Muscle of back (tissue), 3 donors: ENCODE measurements at regions not wholly inside any gene's neighbourhood (a gene's known extent, or its start where the extent isn't known, plus 50 kb on each side); places are given as distances from the start of the nearest gene placed in this dataset.
A peak's percentile ranks its signal among the peaks of the same experiment; 100 is the strongest.

ENCODE experiments used
- DNase-seq, 3 donors: peaks; one replicate each; pipeline versions ENCODE4 v3.0.0 to v3.0.0-alpha.2; 2013

DNA sequence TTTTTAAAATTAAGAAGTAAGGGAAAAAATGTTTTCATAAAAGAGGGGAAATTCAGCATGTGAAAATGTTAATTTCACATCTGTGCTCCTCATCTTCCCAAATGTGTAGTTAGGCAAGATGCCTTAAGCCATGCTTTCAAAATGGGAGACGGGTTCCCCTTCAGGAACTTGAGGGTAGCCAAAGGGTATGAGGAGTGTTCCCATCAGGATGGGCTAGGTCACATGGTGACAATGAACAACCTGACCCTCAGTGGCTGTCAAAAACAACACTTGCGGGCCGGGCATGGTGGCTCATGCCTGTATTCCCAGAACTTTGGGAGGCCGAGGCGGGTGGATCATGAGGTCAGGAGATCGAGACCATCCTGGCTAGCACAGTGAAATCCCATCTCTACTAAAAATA, 178.0 kb downstream of the ACTL7B start:
- no peak for DNase-seq

DNA sequence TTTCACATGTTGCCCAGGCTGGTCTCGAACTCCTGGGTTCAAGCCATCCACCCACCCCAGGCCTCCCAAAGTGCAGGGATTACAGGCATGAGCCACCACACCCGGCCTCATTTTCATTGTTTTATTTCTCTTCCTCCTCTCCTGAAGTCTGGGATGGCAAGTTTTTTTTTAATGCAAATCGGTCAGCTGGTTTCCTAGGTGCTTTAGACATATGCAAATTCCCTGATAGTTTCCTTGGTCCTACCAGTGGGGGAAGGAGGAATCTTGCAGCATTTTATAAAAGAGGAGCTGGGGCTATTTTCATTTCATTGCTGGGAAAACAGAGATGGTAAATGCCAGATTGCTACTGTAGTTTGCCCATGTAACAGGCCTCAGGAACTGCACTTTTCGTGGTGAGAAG, 179.4 kb downstream of the ACTL7B start:
- no peak for DNase-seq

DNA sequence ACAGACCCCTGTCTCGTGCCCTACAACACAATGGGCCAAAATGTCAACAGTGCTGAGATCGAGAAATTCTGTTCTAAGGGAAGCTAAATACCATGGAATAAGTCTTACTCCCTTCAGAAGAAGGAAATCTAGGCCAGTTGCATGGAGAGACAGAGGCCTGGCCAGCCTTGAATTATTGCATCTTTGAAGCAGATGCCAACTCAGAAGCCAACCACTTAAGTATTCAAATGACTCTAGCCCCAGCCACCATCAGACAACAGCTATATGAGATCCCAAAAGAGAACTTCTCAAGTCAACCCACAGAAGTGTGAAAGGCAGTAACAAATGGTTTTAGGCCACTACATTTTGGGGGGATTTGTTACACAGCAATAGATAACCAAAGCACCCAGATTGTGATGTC, 180.1 kb downstream of the ACTL7B start:
- no peak for DNase-seq

DNA sequence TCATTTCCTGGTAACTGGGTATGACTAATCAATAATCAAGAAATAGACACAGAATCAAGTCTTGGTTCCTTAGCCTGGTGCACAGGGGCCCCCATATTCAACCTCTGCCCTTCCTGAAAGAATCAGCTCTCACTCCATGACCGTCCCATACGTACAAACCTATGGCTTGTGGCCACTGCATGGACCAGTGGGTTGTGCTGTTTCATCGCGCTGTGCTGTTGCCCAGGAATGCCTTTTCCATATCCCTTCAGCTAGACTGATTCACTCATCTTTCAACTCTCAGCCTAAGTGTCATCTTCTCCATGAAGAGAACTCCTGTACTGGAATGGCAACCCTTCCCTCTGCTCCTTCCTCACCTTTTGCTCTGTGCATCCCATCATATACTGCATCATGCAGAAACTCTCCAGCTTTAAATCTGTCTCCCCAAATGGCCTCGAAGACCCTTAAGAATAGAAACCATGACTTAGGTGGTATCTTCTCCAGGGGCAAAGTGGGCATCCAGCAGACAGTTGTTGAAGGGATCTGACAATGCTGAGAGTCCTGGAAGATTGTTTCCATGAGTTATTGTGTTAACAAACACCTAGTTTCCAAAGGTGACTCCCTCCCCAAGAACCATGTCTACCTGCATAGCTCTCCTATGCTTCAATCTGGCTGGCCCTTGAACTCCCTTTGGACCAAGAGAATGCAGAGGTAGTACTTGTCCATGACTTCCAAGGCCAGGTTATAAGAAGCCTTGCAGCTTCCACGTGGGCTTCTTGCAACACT, 180.8 kb downstream of the ACTL7B start:
- no peak for DNase-seq

DNA sequence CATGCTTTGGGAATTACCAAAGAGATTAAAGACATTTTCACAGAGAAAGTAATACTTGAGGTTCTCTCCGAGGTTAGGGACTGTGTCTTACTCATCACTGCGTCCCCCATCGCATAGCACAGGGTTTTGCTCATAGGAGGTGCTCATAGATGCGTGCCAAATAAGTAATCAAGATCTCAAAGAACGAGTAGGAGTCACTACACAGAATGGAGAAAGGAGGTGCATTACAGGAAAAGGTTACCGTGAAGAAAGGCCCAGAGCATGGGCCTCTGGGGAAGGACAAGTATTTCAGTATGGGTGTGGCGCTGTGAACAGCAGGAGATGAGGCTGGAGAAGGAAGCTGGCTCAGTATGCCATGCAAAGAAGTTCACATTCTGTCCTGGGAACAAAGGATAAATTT, 182.4 kb downstream of the ACTL7B start:
- DNase-seq: peak in 1 of 3 donors; percentile 87

DNA sequence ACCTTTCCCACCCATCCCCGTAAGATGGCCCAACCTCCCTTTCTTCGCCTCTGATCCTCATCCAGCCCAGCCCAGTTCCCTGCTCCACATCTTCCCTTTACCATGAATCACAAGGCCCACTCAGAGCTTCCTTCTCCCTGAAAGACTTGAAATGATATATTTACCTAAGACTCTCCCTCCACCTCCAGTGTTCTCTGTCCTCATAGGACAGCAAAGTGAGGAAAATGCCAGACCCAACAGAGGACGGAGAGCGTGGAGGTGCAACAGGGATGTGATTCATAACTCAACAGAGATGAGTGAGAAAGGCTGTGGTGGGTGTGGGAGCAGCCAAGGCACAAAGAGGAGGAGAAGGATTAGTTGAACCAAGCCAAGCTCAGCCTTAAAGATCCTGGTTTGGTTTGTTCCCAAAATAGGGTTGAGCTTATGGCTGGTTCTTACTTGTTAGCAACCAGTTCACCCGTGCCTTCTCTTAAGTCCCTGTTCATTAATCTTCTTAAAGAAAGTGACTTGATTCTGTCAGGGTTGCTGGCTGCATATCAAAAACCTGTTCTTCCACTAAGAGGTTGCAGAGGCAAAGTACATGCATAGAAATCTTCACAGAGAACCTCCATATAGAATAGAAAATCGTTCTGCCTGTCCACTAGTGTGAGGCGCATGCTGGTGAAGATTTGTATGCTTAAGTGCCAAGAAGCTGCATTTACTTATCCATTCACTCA, 183.2 kb downstream of the ACTL7B start:
- DNase-seq: peak in 1 of 3 donors; percentile 54

DNA sequence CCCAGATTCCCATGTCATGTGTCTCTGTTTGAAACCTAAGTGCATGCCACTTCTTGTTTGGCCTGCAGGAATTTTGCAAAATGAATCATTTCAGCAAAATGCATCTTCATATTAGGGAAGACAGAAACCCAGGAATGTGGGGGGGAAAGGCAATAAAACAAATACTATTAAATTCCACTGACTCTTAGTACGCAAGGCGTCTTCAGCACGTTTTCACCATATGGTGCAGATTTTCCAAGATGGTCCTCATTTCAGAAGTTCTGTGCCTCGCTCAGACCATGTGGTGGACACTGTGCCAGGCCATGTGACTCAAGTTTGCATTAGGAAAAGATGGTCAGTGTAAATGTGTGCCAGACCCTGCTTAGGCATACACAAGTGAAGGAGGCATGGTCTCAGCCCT, 184.0 kb downstream of the ACTL7B start:
- peak in 1 of 3 donors; percentile 89 for DNase-seq

DNA sequence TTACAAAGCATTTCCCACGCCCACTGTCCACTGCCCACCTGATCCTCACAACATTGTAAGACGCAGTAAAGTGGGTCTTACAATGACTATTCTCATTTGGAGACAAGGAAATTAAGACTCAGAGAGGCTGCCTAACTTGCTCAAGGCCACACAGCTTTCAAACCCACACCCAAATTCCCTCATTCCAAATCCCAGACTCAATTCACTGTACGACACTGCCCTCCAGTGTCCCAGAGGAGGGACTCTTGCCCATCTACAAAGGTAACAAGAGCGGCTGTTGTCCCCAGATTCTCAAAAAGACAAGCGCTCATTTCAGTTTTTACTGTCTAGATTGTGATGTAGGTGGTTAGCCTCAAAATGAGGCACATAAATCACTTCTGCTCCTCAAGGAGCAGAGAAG, 184.6 kb downstream of the ACTL7B start:
- no peak for DNase-seq

DNA sequence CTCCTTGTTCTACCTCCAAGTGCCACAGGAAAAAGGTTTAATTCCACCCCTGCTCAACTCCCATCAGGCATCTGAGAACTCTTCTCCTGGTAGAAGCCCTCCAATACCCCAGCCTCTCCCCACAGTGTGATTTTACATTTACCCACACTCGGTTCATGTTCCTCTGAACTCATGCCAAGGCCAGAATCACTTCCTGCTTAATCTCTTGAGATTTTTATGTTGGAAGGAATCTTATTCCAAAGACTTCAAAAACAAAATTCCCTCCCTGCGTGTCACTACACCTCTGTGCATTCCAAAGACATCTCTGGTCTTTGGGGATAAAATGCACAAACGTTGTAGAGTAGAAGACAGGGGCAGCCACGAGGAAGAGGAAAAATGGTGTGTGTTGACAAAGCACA, 186.8 kb downstream of the ACTL7B start:
- no peak for DNase-seq

DNA sequence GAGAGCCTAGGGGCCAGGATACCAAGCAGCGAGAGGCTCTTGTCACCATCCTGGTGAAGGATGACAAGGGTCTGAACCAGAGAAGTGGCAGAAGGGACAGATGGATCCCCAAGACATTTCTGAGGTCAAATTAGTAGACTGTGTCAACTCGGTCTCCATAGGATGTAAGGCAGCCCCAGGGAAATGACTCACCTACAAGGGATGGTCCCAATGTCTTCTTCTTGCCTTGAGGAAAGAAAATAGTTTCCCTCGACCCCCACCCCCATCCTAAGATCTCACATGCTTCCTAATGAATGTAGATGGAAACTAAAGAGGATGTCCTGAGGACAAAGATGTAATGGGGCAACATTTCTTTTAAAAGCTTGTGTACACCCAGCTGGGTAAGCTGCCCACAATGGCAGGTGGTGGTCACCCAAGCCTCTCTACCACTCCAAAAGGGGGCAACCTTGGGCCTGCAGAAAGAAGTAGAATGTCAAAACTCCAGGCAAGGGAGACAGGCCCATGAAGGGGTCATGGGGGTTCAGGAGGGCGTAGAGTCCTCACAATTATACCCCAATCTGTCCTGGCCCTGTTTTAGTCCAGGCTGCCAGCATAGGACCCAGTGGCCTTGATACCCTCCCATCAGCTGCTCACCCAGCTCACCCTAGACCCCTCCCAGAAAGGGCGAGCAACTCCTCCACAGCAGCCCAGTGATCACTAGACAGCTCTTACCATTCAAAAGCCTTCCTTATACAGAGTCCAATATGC, 187.4 kb downstream of the ACTL7B start:
- DNase-seq: no peak

DNA sequence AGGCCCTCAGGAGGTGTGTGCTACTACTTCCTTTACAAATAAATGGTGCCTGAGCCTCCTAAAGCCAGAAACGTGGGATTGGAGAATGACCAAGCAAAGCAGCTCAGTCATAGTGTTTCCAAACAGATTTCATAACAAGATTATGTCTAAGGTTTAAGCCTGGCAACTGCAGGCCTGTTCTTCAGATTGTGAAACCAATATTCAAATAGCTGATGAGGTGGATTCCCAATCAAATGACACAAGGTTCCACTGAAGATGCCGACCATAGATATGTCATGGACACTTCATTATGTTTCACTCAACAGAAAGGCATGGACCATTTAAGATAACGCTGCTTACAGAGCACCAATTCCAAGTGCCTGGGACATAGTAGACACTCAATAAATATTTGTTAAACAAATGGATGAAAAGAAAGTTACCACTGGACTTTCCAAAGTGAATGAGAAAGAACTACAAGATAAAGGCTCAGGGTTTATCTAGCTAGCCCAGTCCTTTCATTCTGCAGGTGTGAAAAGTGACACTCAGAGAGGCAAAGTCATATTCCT, 189.5 kb downstream of the ACTL7B start:
- no peak for DNase-seq

DNA sequence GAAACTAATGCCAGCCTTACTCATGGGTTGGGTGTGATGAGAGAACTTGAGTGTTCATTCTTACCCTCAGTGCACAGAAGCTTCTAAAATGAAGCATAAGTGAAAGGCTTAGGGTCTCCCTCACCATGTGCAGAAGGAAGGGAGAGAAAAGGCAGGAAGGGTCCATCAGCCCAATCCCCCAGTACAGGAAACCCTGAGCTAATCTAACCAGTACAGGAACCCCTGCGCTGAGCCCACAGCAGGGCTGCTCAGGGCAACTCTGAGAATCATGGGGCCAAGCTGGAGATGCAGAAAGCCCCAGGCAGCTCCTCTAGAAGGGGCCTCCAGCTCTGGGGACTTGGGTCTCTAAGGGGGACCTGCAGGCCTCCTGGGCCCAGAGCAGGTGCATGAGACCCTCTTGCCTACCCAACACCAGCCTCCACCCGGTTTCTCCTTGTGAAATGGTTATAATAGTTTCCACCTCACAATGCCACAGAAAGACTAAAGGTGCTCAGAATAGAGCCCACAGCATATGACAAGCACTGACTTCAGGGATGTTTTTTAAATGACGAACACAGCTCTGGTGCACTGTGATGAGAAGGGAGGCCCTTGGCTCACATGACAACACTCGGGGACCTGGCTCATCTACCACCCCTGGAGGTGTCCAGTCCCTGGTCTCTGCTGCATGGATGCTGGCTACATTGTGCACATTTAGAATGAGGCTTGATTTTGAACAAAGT, 190.1 kb downstream of the ACTL7B start:
- no peak for DNase-seq

DNA sequence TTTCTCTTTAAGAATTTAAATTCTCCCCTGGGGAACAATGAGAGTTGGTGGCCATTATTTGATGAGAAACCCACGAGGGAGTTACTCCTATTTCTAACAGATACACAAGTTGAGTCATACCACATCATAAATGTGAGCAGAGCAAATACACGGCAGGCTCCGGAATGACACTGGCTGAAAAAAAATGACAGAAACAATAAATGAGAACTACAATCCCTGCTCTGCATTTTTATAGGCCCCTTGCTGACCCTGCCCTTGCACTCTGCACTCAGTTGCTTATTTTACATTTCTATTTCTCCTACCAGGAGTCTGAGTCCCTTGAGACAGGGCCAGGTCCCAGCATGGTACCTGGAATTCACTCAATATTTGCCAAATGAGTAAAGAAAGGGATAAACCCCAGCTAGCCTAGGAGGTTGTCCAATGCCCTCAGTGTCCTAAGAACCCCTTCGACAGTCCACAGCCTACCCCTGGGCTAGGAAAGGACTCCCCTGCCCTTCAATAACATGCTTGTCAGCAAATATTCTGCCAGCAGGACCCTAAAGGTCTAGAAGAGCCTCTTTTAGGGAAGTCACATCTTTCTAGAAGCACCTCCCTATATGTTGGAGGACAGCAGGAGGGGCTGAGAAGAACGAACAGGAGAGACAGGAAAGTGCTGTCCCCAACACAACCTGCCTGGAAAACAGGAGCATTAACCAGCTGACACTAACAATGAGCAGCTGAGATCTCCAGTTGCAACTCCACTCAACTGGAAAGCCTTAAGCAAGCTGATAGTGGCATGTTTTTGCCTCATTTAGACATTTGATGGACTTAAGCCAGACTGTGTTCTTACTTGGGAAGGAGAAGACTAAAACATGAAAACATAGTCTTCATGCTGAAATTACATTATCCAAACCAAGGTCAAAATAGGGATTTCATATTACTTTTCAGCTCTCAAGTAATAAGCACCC, 191.2 kb downstream of the ACTL7B start:
- no peak for DNase-seq

DNA sequence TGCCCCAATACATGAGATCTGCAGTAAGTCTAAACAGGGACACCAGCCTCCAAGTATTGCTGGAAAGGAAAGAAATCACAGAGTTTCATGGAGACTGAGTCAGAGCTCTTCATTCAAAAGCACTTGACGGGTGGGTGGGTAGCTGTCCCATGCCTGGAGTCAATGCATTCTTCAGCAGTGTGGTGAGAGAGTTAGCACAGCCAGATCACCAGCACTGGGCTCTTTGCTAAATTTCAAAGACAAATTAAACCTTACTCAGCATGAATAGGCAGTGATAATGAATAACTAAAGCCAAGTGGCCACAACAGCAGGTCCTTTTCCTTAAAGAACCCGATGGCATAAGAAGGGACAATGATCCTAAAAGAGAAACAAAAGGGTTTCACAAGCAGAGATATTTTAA, 192.4 kb downstream of the ACTL7B start:
- DNase-seq: no peak

DNA sequence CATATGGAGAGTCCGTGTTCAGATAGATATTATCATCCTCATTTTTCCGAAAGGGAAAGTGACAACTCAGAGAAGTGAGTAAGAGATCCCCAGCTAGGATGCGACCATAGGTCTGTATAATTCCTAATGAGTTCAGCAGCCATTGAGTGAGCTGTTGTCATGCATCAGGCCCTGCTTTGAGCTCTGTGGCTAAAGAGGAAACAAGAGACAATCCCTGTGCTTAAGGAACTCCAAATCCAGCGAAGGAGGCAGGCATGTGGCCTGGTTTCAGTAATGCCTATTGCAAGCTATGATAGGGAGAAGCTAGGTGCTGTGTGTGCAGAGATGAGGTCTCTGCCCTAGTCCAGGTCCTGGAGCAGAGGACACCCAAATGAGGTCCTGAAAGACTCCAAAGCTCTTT, 192.8 kb downstream of the ACTL7B start:
- no peak for DNase-seq

DNA sequence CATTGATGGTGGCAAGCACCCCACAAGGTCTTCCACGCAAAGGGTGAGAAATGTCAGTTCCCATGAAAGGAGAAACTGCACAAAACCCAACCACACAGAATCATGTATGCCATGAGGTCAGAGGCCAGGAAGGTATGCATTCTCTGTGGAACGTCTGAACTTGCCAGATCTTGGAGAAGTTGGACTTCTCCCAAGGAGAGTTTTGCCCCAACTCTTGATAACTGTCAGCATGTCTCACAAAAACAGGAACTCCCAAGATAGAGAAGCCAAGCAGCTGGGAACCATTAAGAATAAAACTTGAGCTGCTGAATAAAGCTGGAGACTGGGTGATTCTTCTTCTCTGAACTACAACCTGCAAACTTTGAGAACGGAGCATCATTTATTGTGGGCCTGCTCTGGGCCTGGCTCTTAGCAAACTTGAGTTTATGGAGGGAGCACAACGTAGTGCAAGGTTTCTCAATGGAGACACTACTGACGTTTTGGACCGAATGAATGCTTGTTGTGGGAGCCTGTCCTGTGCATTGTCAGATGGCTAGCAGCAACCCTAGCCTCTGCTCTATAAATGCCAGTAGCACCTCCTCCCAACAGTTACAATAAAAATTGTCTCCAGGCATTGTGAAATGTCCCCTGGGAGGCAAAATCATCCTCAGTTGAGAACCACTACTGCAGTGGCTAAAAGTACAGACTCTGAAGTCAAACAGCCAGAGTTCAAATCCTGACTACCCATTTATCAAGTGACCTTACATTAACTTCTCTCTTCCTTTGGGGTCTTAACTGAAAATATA, 193.5 kb downstream of the ACTL7B start:
- DNase-seq: no peak

DNA sequence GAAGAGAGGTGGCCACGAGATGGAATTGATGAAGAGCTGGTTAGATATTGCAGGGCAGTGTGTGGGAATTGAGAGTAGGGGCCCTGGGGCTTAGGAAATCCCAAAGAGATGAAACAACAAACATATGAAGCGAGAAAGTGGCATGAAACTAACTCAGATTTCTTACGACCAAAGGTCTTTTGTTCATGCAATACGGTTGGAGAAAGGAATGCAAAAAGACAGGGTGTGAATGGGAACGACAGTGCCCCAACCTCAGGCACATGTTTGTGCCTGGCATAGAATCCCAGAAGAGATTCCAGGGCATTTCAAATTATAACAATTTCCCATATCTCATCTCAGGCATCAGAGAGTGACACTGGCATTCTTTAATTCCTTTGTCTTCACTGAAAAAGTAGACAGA, 199.2 kb downstream of the ACTL7B start:
- DNase-seq: no peak

DNA sequence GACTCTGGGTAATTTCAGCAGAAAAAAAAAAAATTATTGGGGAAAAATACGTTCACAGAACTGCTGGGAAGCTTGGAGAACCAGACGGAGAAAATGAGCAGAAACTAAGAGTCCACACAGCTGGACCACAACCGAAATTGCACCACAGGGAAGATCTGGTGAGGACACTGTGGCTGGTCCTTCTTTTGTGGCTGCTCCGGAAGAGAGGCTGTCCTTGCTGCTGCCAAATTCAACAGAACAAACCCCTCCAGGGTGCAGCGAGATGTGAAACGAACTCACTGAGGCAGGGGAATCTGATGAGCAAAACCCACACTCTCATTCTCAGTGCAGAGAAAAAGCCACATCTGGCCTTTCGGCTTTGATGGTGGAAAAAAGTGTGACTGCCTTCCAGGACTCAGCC, 200.0 kb downstream of the ACTL7B start:
- DNase-seq: no peak

DNA sequence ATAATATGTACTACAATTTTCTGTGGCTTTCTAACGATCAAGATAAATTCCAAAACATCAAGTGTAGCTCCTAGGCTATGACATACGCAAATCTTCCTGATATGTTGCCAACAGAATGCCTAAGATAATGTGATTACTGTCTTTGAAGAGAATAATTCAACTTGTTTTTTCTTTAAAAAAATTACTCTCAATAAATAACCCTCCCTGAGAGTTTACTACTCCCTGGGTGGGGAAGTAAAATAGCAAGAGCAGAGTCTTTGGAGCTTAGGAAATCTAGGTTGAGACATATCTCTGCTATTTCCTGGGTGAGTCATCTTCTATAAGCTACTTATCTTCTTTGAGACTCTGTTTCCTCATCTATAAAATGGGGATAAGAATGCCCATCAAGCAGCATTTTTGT, 201.2 kb downstream of the ACTL7B start:
- no peak for DNase-seq

DNA sequence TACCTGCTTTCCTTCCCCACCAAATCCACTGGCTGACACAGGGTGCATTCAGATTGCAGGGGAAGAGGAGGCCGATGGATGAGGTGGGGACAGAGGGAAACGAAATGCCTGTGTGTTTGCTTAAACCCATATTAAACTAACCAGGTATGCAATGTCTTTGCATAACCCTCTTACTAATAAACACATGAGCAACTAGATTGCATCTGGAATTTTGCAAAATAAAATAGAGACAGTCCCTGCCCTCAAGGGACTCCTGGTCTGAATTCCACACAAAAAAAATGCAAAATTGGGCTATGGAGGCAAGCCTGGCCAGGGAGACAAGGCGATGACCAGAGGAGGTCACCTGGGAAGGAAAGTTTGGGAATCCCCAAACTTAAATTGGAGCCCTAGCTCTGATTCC, 202.9 kb downstream of the ACTL7B start:
- DNase-seq: no peak
